GM12874 (cell line): ENCODE measurements at regions not wholly inside any gene's neighbourhood (a gene's known extent, or its start where the extent isn't known, plus 50 kb on each side); places are given as distances from the start of the nearest gene placed in this dataset.

Experiments used
- CTCF ChIP-seq: IDR thresholded peaks from 2 replicates; pipeline ENCODE4 v1.5.1; 2011; ENCODE audit warnings: low read depth, mild to moderate bottlenecking, control low read depth, low read length, moderate library complexity; ENCODE audit not compliant: insufficient read depth

GRCh38 chr1:221454096-221454495 is 287.8 kb downstream of the DUSP10 start:
- no peak for TF ChIP-seq CTCF

GRCh38 chr1:221456918-221457317 is 285.0 kb downstream of the DUSP10 start:
- TF ChIP-seq CTCF, result no peak

GRCh38 chr1:221457685-221458446 is 284.0 kb downstream of the DUSP10 start:
- no peak for TF ChIP-seq CTCF

- TF ChIP-seq CTCF, result no peak
These were observed 283.3 kb downstream of the DUSP10 start for GRCh38 chr1:221458447-221459156.

GRCh38 chr1:221459558-221459957 is 282.3 kb downstream of the DUSP10 start:
- no peak for TF ChIP-seq CTCF

- no peak for TF ChIP-seq CTCF
These were observed 279.5 kb downstream of the DUSP10 start for GRCh38 chr1:221462345-221462744.

- no peak for TF ChIP-seq CTCF
These were observed 273.3 kb downstream of the DUSP10 start for GRCh38 chr1:221468546-221468945.
